Gastroesophageal sphincter (tissue), 4 donors: ENCODE measurements at regions not wholly inside any gene's neighbourhood (a gene's known extent, or its start where the extent isn't known, plus 50 kb on each side); places are given as distances from the start of the nearest gene placed in this dataset.

Source experiments
- ATAC-seq: fragments of 150-250 bp; one replicate; pipeline ENCODE4 v1.9.1; 2016; ENCODE audit warnings: mild to moderate bottlenecking, moderate library complexity
- H3K27ac ChIP-seq, 4 donors: fragments of 200-600 bp; sonication (generic) in 3 of 4; 1 replicate in 3 of 4; 2 replicates in 1 of 4; pipeline ENCODE4 v1.5.1; 2016 to 2019
- H3K27me3 ChIP-seq: fragments of 200-600 bp; sonication (generic); one replicate; pipeline ENCODE4 v1.5.1; 2019
- H3K36me3 ChIP-seq, 2 donors: fragments of 200-600 bp; sonication (generic); one replicate each; pipeline ENCODE4 v1.5.1; 2019; ENCODE audit warnings: control low read depth in 1 of 2
- H3K4me1 ChIP-seq, 3 donors: fragments of 200-600 bp; sonication (generic); 1 replicate in 2 of 3; 2 replicates in 1 of 3; pipeline ENCODE4 v1.5.1; 2016 to 2019; ENCODE audit warnings: control low read depth in 2 of 3
- H3K4me3 ChIP-seq, 2 donors: fragments of 200-600 bp; sonication (generic); one replicate each; pipeline ENCODE4 v1.5.1; 2019; ENCODE audit warnings: mild to moderate bottlenecking in 1 of 2, moderate library complexity in 1 of 2
- H3K9me3 ChIP-seq, 3 donors: fragments of 200-600 bp; sonication (generic); one replicate each; pipeline ENCODE4 v1.5.1; 2017 to 2019; ENCODE audit warnings: control low read depth in 2 of 3
- CTCF ChIP-seq, 4 experiments: fragments of 200-600 bp in 2 of 4; fragments of 450-650 bp in 2 of 4; sonication (generic) in 1 of 4; IDR thresholded peaks; one replicate each; pipeline ENCODE4 v1.5.1; 2017 to 2019; ENCODE audit warnings: antibody characterized with exemption in 4 of 4, mild to moderate bottlenecking in 2 of 4, moderate library complexity in 2 of 4
- EP300 ChIP-seq: sonication (generic); formaldehyde crosslinking; IDR thresholded peaks from one replicate; pipeline ENCODE4 v1.6.1; 2017; ENCODE audit warnings: antibody characterized with exemption, mild to moderate bottlenecking
- POLR2A ChIP-seq, 2 donors: fragments of 450-650 bp; IDR thresholded peaks; one replicate each; pipeline ENCODE4 v1.6.1; 2017; ENCODE audit warnings: antibody characterized with exemption in 2 of 2, mild to moderate bottlenecking in 2 of 2, moderate library complexity in 1 of 2
- POLR2AphosphoS5 ChIP-seq: sonication (generic); formaldehyde crosslinking; IDR thresholded peaks from one replicate; pipeline ENCODE4 v1.6.1; 2017; ENCODE audit warnings: antibody characterized with exemption
- WGBS, 2 donors: methylation state at CpG; one replicate each; pipeline ENCODE4 v1.1.5; 2018; ENCODE audit warnings: low coverage in 1 of 2; 5-methylcytosine and 5-hydroxymethylcytosine counted together

GRCh38 chr15:100766243-100767000 lies 113.2 kb upstream of the ALDH1A3 start:
- no peaks in the 10 kb centered on the region for H3K4me1 ChIP-seq
- H3K4me3 ChIP-seq = no peak overlapping the region
- H3K36me3 ChIP-seq = no peaks in the 10 kb centered on the region
- 50 to 67% methylated on average over 3 to 11 of the region's 13 CpGs for WGBS, 2 donors
- ATAC-seq = no peak
- TF ChIP-seq CTCF (IDR thresholded peaks at IDR 0.05) = no peak
- TF ChIP-seq EP300 = no peak
- TF ChIP-seq POLR2A (IDR thresholded peaks at IDR 0.05) = no peak
- TF ChIP-seq POLR2AphosphoS5 = no peak
- peaks cover 4% of the 10 kb centered on the region for H3K27me3 ChIP-seq
- no peak overlapping the region for H3K27ac ChIP-seq
- no peaks in the 10 kb centered on the region for H3K9me3 ChIP-seq

- TF ChIP-seq CTCF (IDR thresholded peaks at IDR 0.05) = no peak
- TF ChIP-seq POLR2AphosphoS5 = no peak
- TF ChIP-seq POLR2A (IDR thresholded peaks at IDR 0.05) = no peak
- no peak for TF ChIP-seq EP300
- ATAC-seq = no peak
- Histone ChIP-seq H3K9me3 (no peaks in the 10 kb centered on the region), H3K4me1 (no peaks in the 10 kb centered on the region), H3K27me3 (peaks cover 4% of the 10 kb centered on the region), H3K36me3 (no peaks in the 10 kb centered on the region), H3K27ac (no peak overlapping the region), H3K4me3 (no peak overlapping the region)
- WGBS, 2 donors = no CpG with 5 or more reads among the region's 14 CpGs
These were observed 112.4 kb upstream of the ALDH1A3 start for GRCh38 chr15:100767001-100767825.

GRCh38 chr15:100768501-100768931 lies 111.1 kb upstream of the ALDH1A3 start:
- H3K4me3 ChIP-seq = no peak overlapping the region
- WGBS, 2 donors = 100% methylated on average over 3 of the region's 9 CpGs; no CpG with 5 or more reads in 1 of the 2 donors
- no peak overlapping the region for H3K27ac ChIP-seq
- TF ChIP-seq POLR2A (IDR thresholded peaks at IDR 0.05) (no peak), CTCF (IDR thresholded peaks at IDR 0.05) (no peak), POLR2AphosphoS5 (no peak), EP300 (no peak)
- H3K36me3 ChIP-seq = no peaks in the 10 kb centered on the region
- H3K9me3 ChIP-seq = no peaks in the 10 kb centered on the region
- ATAC-seq = no peak
- peaks cover 4% of the 10 kb centered on the region for H3K27me3 ChIP-seq
- no peaks in the 10 kb centered on the region for H3K4me1 ChIP-seq

GRCh38 chr15:100769043-100769974 lies 110.3 kb upstream of the ALDH1A3 start:
- H3K27ac ChIP-seq = no peak overlapping the region
- H3K36me3 ChIP-seq = no peaks in the 10 kb centered on the region
- no peak for TF ChIP-seq CTCF (IDR thresholded peaks at IDR 0.05)
- no peak for TF ChIP-seq POLR2A (IDR thresholded peaks at IDR 0.05)
- no peak for TF ChIP-seq EP300
- no peak for TF ChIP-seq POLR2AphosphoS5
- peaks cover 4% of the 10 kb centered on the region for H3K27me3 ChIP-seq
- H3K4me1 ChIP-seq = no peaks in the 10 kb centered on the region
- WGBS, 2 donors = 90 to 100% methylated on average over 1 to 3 of the region's 15 CpGs
- H3K4me3 ChIP-seq = no peak overlapping the region
- no peaks in the 10 kb centered on the region for H3K9me3 ChIP-seq
- no peak for ATAC-seq
